Spleen (tissue), 11 donors: ENCODE measurements at regions not wholly inside any gene's neighbourhood (a gene's known extent, or its start where the extent isn't known, plus 50 kb on each side); places are given as distances from the start of the nearest gene placed in this dataset.

Experiments used
- DNase-seq: peaks from one replicate; pipeline ENCODE4 v3.0.0-alpha.2; 2020
- H3K27ac ChIP-seq, 8 donors: fragments of 200-600 bp; sonication (generic) in 7 of 8; 1 replicate in 4 of 8; 2 replicates in 4 of 8; pipeline versions ENCODE4 v1.5.0 to v1.8.0; 2016 to 2021; ENCODE audit warnings: inconsistent platforms in 4 of 8, mild to moderate bottlenecking in 4 of 8, moderate library complexity in 1 of 8
- H3K27me3 ChIP-seq, 7 donors: fragments of 200-600 bp; sonication (generic) in 6 of 7; replicated peaks in 1 of 7; 1 replicate in 4 of 7; 2 replicates in 3 of 7; pipeline versions ENCODE4 v1.5.0 to v1.8.0; 2016 to 2021; ENCODE audit warnings: inconsistent platforms in 3 of 7, mild to moderate bottlenecking in 1 of 7
- H3K36me3 ChIP-seq, 6 donors: fragments of 200-600 bp; sonication (generic) in 5 of 6; 1 replicate in 4 of 6; 2 replicates in 2 of 6; pipeline versions ENCODE4 v1.5.0 to v1.8.0; 2016 to 2021; ENCODE audit warnings: inconsistent platforms in 2 of 6
- H3K4me1 ChIP-seq, 6 donors: fragments of 200-600 bp; sonication (generic) in 5 of 6; 1 replicate in 3 of 6; 2 replicates in 3 of 6; pipeline versions ENCODE4 v1.5.0 to v1.8.0; 2016 to 2021; ENCODE audit warnings: inconsistent platforms in 3 of 6
- H3K4me3 ChIP-seq, 8 donors: fragments of 200-600 bp; sonication (generic) in 7 of 8; 1 replicate in 4 of 8; 2 replicates in 4 of 8; pipeline versions ENCODE4 v1.5.0 to v1.8.0; 2016 to 2021; ENCODE audit warnings: inconsistent platforms in 4 of 8, mild to moderate bottlenecking in 4 of 8, moderate library complexity in 2 of 8
- H3K9me3 ChIP-seq, 8 donors: fragments of 200-600 bp; sonication (generic) in 7 of 8; 1 replicate in 4 of 8; 2 replicates in 4 of 8; pipeline versions ENCODE4 v1.5.0 to v1.8.0; 2016 to 2021; ENCODE audit warnings: inconsistent platforms in 4 of 8
- CTCF ChIP-seq, 11 experiments: fragments of 200-600 bp in 7 of 11; fragments of 450-650 bp in 4 of 11; sonication (generic) in 4 of 11; IDR thresholded peaks in 8 of 11; conservative IDR thresholded peaks in 3 of 11; 1 replicate in 7 of 11; 2 replicates in 4 of 11; pipeline versions ENCODE4 v1.4.0 to v1.8.0; 2016 to 2021; ENCODE audit warnings: antibody characterized with exemption in 11 of 11, inconsistent platforms in 4 of 11, mild to moderate bottlenecking in 1 of 11
- POLR2A ChIP-seq, 3 donors: fragments of 450-650 bp; IDR thresholded peaks; one replicate each; pipeline ENCODE4 v1.5.1; 2017; ENCODE audit warnings: antibody characterized with exemption in 3 of 3, mild to moderate bottlenecking in 1 of 3
- POLR2AphosphoS5 ChIP-seq, 3 donors: sonication (generic); formaldehyde crosslinking; IDR thresholded peaks; one replicate each; pipeline ENCODE4 v1.5.1; 2017; ENCODE audit warnings: antibody characterized with exemption in 3 of 3
- WGBS, 5 donors: extraction: QIAGEN DNeasy Blood & Tissue Kit in 3 of 5; methylation state at CpG; one replicate each; pipeline versions ENCODE4 v1.1.5 to v1.1.7; 2013 to 2018; 5-methylcytosine and 5-hydroxymethylcytosine counted together
- intact Hi-C: fragments of 100-400 bp; cut with DNase I; formaldehyde crosslinking; loops from one replicate; pipeline ENCODE4 v1.15.0; 2023; ENCODE audit warnings: low total_unique reads
- donor health status: healthy with polysubstance abuse.
- donor health status: DM: no; HTN: no; CAD: no; lungs with moderate emphysema.
- donor health status: DM: no; HTN: no; CAD: no.
- donor health status: Bipolar disorder and iron deficiency.
- donor health status: healthy.
- donor health status: DM: no; HTN: no; CAD: no.
- donor health status: DM: yes; HTN: yes; CAD: no.

GRCh38 chr14:104394409-104394851, 185.1 kb upstream of the C14orf180 start:
- TF ChIP-seq CTCF (IDR thresholded peaks at IDR 0.05 in 8 of 11, conservative IDR thresholded peaks at IDR 0.05 in 3 of 11), result no peak
- no peak for TF ChIP-seq POLR2A (IDR thresholded peaks at IDR 0.05)
- DNase-seq, result peak; percentile 78
- intact Hi-C loops, result no loop called here
- peak overlapping the region in 1 of 8 donors; percentile 40 for H3K4me3 ChIP-seq
- peak overlapping the region in 3 of 8 donors; percentile 35 to 75 (median 40) for H3K27ac ChIP-seq
- peaks cover 20 to 73% (median 62%) of the 10 kb centered on the region in 6 donors for H3K4me1 ChIP-seq
- 22 to 34% (median 25%) methylated on average over 8 to 13 of the region's 13 CpGs for WGBS, 5 donors
- peaks cover 0 to 14% (median 0%) of the 10 kb centered on the region in 7 donors for H3K27me3 ChIP-seq
- no peaks in the 10 kb centered on the region for H3K36me3 ChIP-seq
- peaks cover 0 to 33% (median 26%) of the 10 kb centered on the region in 8 donors for H3K9me3 ChIP-seq

GRCh38 chr14:104395276-104395675, 184.3 kb upstream of the C14orf180 start:
- H3K4me1 ChIP-seq, result peaks cover 20 to 65% (median 56%) of the 10 kb centered on the region in 6 donors
- WGBS, 5 donors, result 56 to 69% (median 66%) methylated on average over 6 of the region's 6 CpGs
- peak overlapping the region in 1 of 8 donors; percentile 2 for H3K27ac ChIP-seq
- intact Hi-C loops, result no loop called here
- H3K27me3 ChIP-seq, result peaks cover 0 to 14% (median 0%) of the 10 kb centered on the region in 7 donors
- no peak for TF ChIP-seq POLR2A (IDR thresholded peaks at IDR 0.05)
- TF ChIP-seq CTCF (IDR thresholded peaks at IDR 0.05 in 8 of 11, conservative IDR thresholded peaks at IDR 0.05 in 3 of 11), result no peak
- no peak for TF ChIP-seq POLR2AphosphoS5 (IDR thresholded peaks at IDR 0.05)
- no peaks in the 10 kb centered on the region for H3K36me3 ChIP-seq
- H3K4me3 ChIP-seq, result no peak overlapping the region
- no peak for DNase-seq
- peaks cover 0 to 34% (median 26%) of the 10 kb centered on the region in 8 donors for H3K9me3 ChIP-seq

GRCh38 chr14:104395941-104396681, 183.5 kb upstream of the C14orf180 start:
- TF ChIP-seq CTCF (IDR thresholded peaks at IDR 0.05 in 8 of 11, conservative IDR thresholded peaks at IDR 0.05 in 3 of 11), result no peak
- no peak for TF ChIP-seq POLR2AphosphoS5 (IDR thresholded peaks at IDR 0.05)
- no peak for TF ChIP-seq POLR2A (IDR thresholded peaks at IDR 0.05)
- Histone ChIP-seq H3K27ac (peak overlapping the region in 1 of 8 donors; percentile 2), H3K9me3 (peaks cover 0 to 34% (median 26%) of the 10 kb centered on the region in 8 donors), H3K27me3 (peaks cover 0 to 14% (median 0%) of the 10 kb centered on the region in 7 donors), H3K36me3 (no peaks in the 10 kb centered on the region), H3K4me3 (no peak overlapping the region), H3K4me1 (peaks cover 20 to 57% (median 52%) of the 10 kb centered on the region in 6 donors)
- peak; percentile 74 for DNase-seq
- 74 to 90% (median 80%) methylated on average over 28 to 30 of the region's 30 CpGs for WGBS, 5 donors
- intact Hi-C loops, result no loop called here
